SK-N-SH (cell line): ENCODE measurements at regions not wholly inside any gene's neighbourhood (a gene's known extent, or its start where the extent isn't known, plus 50 kb on each side); places are given as distances from the start of the nearest gene placed in this dataset.

Experiments used
- CTCF ChIA-PET: fragments of 300-600, 350-600 bp; formaldehyde crosslinking; extraction: SDS; loops from one replicate; lab custom pipeline; 2021; lab: Yijun Ruan, JAX
- POLR2A ChIA-PET: fragments of 350-600 bp; sonication (Branson Sonifier 250); formaldehyde crosslinking; extraction: SDS; loops from one replicate; lab custom pipeline; 2020; ENCODE audit warnings: antibody characterized with exemption, inconsistent platforms; lab: Yijun Ruan, JAX
- DNase-seq: peaks from one replicate; pipeline ENCODE4 v3.0.0; 2012
- H2AFZ ChIP-seq: fragments of 200-600 bp; sonication (generic); 2 replicates; pipeline ENCODE4 v1.8.1; 2016; ENCODE audit warnings: antibody characterized with exemption, mild to moderate bottlenecking, low read depth
- H3F3A ChIP-seq: fragments of 200-600 bp; sonication (generic); replicated peaks from 2 replicates; pipeline ENCODE3; 2016; ENCODE audit warnings: antibody characterized with exemption, mild to moderate bottlenecking; ENCODE audit not compliant: insufficient read depth
- H3K27ac ChIP-seq, 2 experiments: fragments of 200-500 bp in 1 of 2; fragments of 200-600 bp in 1 of 2; sonication (Bioruptor generic) in 1 of 2; sonication (generic), shearing (Covaris generic) in 1 of 2; 2 replicates each; pipeline versions ENCODE4 v1.5.1 to v1.6.1; 2014 to 2016; ENCODE audit warnings: low read depth in 2 of 2, inconsistent platforms in 1 of 2, low read length in 1 of 2, mild to moderate bottlenecking in 1 of 2, mixed read lengths in 1 of 2
- H3K27me3 ChIP-seq: fragments of 200-600 bp; sonication (generic), shearing (Covaris generic); 2 replicates; pipeline ENCODE4 v1.6.1; 2016; ENCODE audit warnings: mixed run types; ENCODE audit not compliant: insufficient read depth
- H3K36me3 ChIP-seq, 2 experiments: fragments of 200-500 bp in 1 of 2; fragments of 200-600 bp in 1 of 2; sonication (Bioruptor generic) in 1 of 2; sonication (generic) in 1 of 2; replicated peaks in 1 of 2; 2 replicates each; pipeline versions ENCODE3 to v1.5.1; 2014 to 2016; ENCODE audit warnings: low read length in 1 of 2, mild to moderate bottlenecking in 1 of 2; ENCODE audit not compliant: insufficient read depth in 2 of 2, control insufficient read depth in 1 of 2
- H3K4me1 ChIP-seq, 2 experiments: fragments of 200-500 bp in 1 of 2; fragments of 200-600 bp in 1 of 2; sonication (Bioruptor generic) in 1 of 2; sonication (generic), shearing (Covaris generic) in 1 of 2; 2 replicates each; pipeline versions ENCODE4 v1.5.1 to v1.6.1; 2014 to 2016; ENCODE audit warnings: low read depth in 1 of 2, low read length in 1 of 2, mixed run types in 1 of 2; ENCODE audit not compliant: insufficient read depth in 2 of 2, control insufficient read depth in 1 of 2
- H3K4me2 ChIP-seq: fragments of 200-600 bp; sonication (generic), shearing (Covaris generic); 2 replicates; pipeline ENCODE4 v1.6.1; 2017; ENCODE audit warnings: mixed run types
- H3K4me3 ChIP-seq, 2 experiments: fragments of 200-500 bp in 1 of 2; fragments of 200-600 bp in 1 of 2; sonication (Bioruptor generic) in 1 of 2; sonication (generic), shearing (Covaris generic) in 1 of 2; 2 replicates each; pipeline versions ENCODE4 v1.5.1 to v1.8.1; 2014 to 2016; ENCODE audit warnings: low read depth in 2 of 2, inconsistent platforms in 1 of 2, low read length in 1 of 2, mild to moderate bottlenecking in 1 of 2, mixed read lengths in 1 of 2, moderate library complexity in 1 of 2
- H3K79me2 ChIP-seq: fragments of 200-600 bp; sonication (generic); 2 replicates; pipeline ENCODE4 v1.8.1; 2017; ENCODE audit warnings: mild to moderate bottlenecking; ENCODE audit not compliant: insufficient read depth
- H3K9ac ChIP-seq: fragments of 200-600 bp; sonication (generic); 2 replicates; pipeline ENCODE4 v1.6.1; 2017; ENCODE audit warnings: mixed run types
- H3K9me2 ChIP-seq: fragments of 200-600 bp; sonication (generic); 2 replicates; pipeline ENCODE4 v1.6.1; 2017; ENCODE audit warnings: mixed run types
- H3K9me3 ChIP-seq: fragments of 200-600 bp; sonication (generic); 2 replicates; pipeline ENCODE4 v1.6.1; 2017; ENCODE audit warnings: mixed run types, mild to moderate bottlenecking, moderate library complexity
- H4K20me1 ChIP-seq: fragments of 200-600 bp; sonication (generic); 2 replicates; pipeline ENCODE4 v1.6.1; 2017; ENCODE audit warnings: mild to moderate bottlenecking, mixed run types; ENCODE audit not compliant: insufficient read depth
- CHD2 ChIP-seq: fragments of 150-350 bp; IDR thresholded peaks from 2 replicates; pipeline ENCODE4 v1.6.1; 2018; ENCODE audit warnings: low read length; ENCODE audit not compliant: partially characterized antibody
- EP300 ChIP-seq, 2 experiments: IDR thresholded peaks; 2 replicates each; pipeline versions ENCODE4 v1.4.0 to v1.6.1; 2012; ENCODE audit warnings: borderline replicate concordance in 1 of 2, low read depth in 1 of 2, low read length in 1 of 2
- FOXJ3 ChIP-seq: sonication (generic); formaldehyde crosslinking; IDR thresholded peaks from 2 replicates; pipeline ENCODE4 v1.5.1; 2020; ENCODE audit warnings: mild to moderate bottlenecking, missing genetic modification reagents
- FOXM1 ChIP-seq: IDR thresholded peaks from 2 replicates; pipeline ENCODE4 v1.4.0; 2012; ENCODE audit warnings: low read depth, mild to moderate bottlenecking
- GATA2 ChIP-seq: sonication (generic); formaldehyde crosslinking; IDR thresholded peaks from 2 replicates; pipeline ENCODE4 v1.5.0; 2020; ENCODE audit warnings: mild to moderate bottlenecking, missing genetic modification reagents
- MEF2A ChIP-seq: IDR thresholded peaks from 2 replicates; pipeline ENCODE4 v1.4.0; 2012; ENCODE audit warnings: low read depth, borderline replicate concordance
- MXI1 ChIP-seq: IDR thresholded peaks from 2 replicates; pipeline ENCODE4 v1.6.1; 2012; ENCODE audit warnings: mild to moderate bottlenecking, low read depth, low read length, improper control_type of control experiment
- NRF1 ChIP-seq: IDR thresholded peaks from 2 replicates; pipeline ENCODE4 v1.6.1; 2012; ENCODE audit warnings: low read depth, mild to moderate bottlenecking, low read length
- POLR2AphosphoS5 ChIP-seq: IDR thresholded peaks from 2 replicates; pipeline ENCODE4 v1.6.1; 2012; ENCODE audit warnings: low read depth, low read length
- RAD21 ChIP-seq: IDR thresholded peaks from 2 replicates; pipeline ENCODE4 v1.6.1; 2012; ENCODE audit warnings: mild to moderate bottlenecking, low read length
- RCOR1 ChIP-seq: fragments of 150-350 bp; IDR thresholded peaks from 2 replicates; pipeline ENCODE4 v1.6.1; 2017; ENCODE audit warnings: antibody characterized with exemption, low read length
- RXRA ChIP-seq: IDR thresholded peaks from 2 replicates; pipeline ENCODE4 v1.4.0; 2012; ENCODE audit warnings: low read depth, mild to moderate bottlenecking, borderline replicate concordance
- SMC3 ChIP-seq: IDR thresholded peaks from 2 replicates; pipeline ENCODE4 v1.6.1; 2012; ENCODE audit warnings: low read depth, low read length, improper control_type of control experiment
- TAF1 ChIP-seq: IDR thresholded peaks from 2 replicates; pipeline ENCODE4 v1.6.1; 2012; ENCODE audit warnings: low read depth, mild to moderate bottlenecking, low read length, moderate library complexity, borderline replicate concordance
- TCF12 ChIP-seq: IDR thresholded peaks from 2 replicates; pipeline ENCODE4 v1.4.0; 2012
- TEAD4 ChIP-seq: IDR thresholded peaks from 2 replicates; pipeline ENCODE4 v1.4.0; 2012; ENCODE audit warnings: mild to moderate bottlenecking, borderline replicate concordance; ENCODE audit not compliant: insufficient read depth
- WGBS: methylation state at CpG from one replicate; pipeline ENCODE4 v1.1.6; 2017; ENCODE audit warnings: low lambda C conversion rate; 5-methylcytosine and 5-hydroxymethylcytosine counted together
- TF ChIP-seq, protein P1 (sequence below): IDR thresholded peaks from 2 replicates; pipeline ENCODE4 v1.4.0; 2012; ENCODE audit warnings: low read depth, borderline replicate concordance
- TF ChIP-seq, protein P2 (sequence below): IDR thresholded peaks from 2 replicates; pipeline ENCODE4 v1.4.0; 2012; ENCODE audit warnings: low read depth, borderline replicate concordance

DNA sequence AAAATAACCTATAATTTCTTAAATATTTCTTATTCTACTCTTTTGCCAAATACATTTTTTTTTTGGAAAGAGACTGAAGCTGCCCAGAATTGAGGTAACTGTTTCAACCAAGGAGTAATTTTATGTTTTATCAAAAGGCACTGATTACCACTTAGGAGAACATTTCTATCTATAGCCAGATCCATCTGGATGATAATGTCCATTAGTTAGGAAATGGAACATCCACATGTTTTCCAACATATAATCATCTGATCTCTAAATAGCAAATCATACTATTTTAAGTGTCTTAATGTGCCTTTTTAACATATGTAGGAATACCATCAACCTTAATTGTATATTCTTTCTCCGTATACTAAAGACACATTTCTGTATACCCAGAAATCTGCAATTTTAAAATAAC, 1068.9 kb downstream of the NXPH1 start:
- peak; percentile 99 for TF ChIP-seq GATA2 (CRISPR knock-in tag)
- TF ChIP-seq MEF2A: peak; percentile 49; the same call in 1 of the 2 replicates
- no peak for TF ChIP-seq TAF1
- 0 out of 2 replicates have a peak, but pooled peaks have one; percentile 29 for TF ChIP-seq MXI1
- TF ChIP-seq EP300 (IDR thresholded peaks at IDR 0.05; ENCODE audit: borderline replicate concordance in 1 of 2, low read depth in 1 of 2, low read length in 1 of 2): peak; percentile 45 to 97; a peak in 3 of 4 replicates
- TF ChIP-seq, protein P1, sequence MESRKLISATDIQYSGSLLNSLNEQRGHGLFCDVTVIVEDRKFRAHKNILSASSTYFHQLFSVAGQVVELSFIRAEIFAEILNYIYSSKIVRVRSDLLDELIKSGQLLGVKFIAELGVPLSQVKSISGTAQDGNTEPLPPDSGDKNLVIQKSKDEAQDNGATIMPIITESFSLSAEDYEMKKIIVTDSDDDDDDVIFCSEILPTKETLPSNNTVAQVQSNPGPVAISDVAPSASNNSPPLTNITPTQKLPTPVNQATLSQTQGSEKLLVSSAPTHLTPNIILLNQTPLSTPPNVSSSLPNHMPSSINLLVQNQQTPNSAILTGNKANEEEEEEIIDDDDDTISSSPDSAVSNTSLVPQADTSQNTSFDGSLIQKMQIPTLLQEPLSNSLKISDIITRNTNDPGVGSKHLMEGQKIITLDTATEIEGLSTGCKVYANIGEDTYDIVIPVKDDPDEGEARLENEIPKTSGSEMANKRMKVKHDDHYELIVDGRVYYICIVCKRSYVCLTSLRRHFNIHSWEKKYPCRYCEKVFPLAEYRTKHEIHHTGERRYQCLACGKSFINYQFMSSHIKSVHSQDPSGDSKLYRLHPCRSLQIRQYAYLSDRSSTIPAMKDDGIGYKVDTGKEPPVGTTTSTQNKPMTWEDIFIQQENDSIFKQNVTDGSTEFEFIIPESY: no peak
- peak; percentile 64 for TF ChIP-seq TEAD4
- no peak for TF ChIP-seq SMC3
- TF ChIP-seq RXRA: no peak
- no peak for TF ChIP-seq NRF1
- TF ChIP-seq FOXJ3 (CRISPR knock-in tag): peak; percentile 92
- TF ChIP-seq, protein P2, sequence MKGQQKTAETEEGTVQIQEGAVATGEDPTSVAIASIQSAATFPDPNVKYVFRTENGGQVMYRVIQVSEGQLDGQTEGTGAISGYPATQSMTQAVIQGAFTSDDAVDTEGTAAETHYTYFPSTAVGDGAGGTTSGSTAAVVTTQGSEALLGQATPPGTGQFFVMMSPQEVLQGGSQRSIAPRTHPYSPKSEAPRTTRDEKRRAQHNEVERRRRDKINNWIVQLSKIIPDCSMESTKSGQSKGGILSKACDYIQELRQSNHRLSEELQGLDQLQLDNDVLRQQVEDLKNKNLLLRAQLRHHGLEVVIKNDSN: no peak
- no peak for TF ChIP-seq FOXM1
- TF ChIP-seq RCOR1: peak; percentile 99
- peak; percentile 89 for TF ChIP-seq CHD2
- TF ChIP-seq TCF12: peak; percentile 83
- peak; percentile 28; the same call in 1 of the 2 replicates for TF ChIP-seq RAD21
- TF ChIP-seq POLR2AphosphoS5: peak; percentile 57; the same call in 1 of the 2 replicates
- peak; percentile 66 for DNase-seq
- POLR2A ChIA-PET: no interaction called here

More for the DNA sequence above, 1068.9 kb downstream of the NXPH1 start:
- Histone ChIP-seq H3K9me2 (no peaks in the 10 kb centered on the region; the same call in 1 of the 2 replicates), H3K27ac (peak overlapping the region in 1 of 2 experiments; percentile 88; a peak in 2 of 4 replicates), H4K20me1 (no peaks in the 10 kb centered on the region), H3K9me3 (no peaks in the 10 kb centered on the region), H3K4me2 (no peak overlapping the region), H3K27me3 (no peaks in the 10 kb centered on the region), H3K4me1 (peaks cover 0 to 18% of the 10 kb centered on the region in 2 experiments; a peak in 2 of 4 replicates), H3K36me3 (no peaks in the 10 kb centered on the region), H3K9ac (no peak overlapping the region), H3K4me3 (no peak overlapping the region), H2AFZ (no peak overlapping the region), H3K79me2 (no peaks in the 10 kb centered on the region), H3F3A (no peaks in the 10 kb centered on the region)
- CTCF ChIA-PET: no interaction called here
- WGBS: 20% methylated on average over 1 of the region's 1 CpG
